Hepatocyte (in vitro differentiated cells): ENCODE measurements at regions not wholly inside any gene's neighbourhood (a gene's known extent, or its start where the extent isn't known, plus 50 kb on each side); places are given as distances from the start of the nearest gene placed in this dataset.
A peak's percentile ranks its signal among the peaks of the same experiment; 100 is the strongest.

ENCODE experiments used
- DNase-seq: peaks from one replicate; pipeline ENCODE4 v3.0.0-alpha.2; 2016; ENCODE audit warnings: low spot score
- H2AFZ ChIP-seq: fragments of 200-600 bp; sonication (generic); 2 replicates; pipeline ENCODE4 v1.6.0; 2016; ENCODE audit warnings: antibody characterized with exemption, mild to moderate bottlenecking
- H3K27ac ChIP-seq: fragments of 200-600 bp; sonication (generic); 2 replicates; pipeline ENCODE4 v1.5.1; 2016; ENCODE audit warnings: mild to moderate bottlenecking
- H3K27me3 ChIP-seq: fragments of 200-600 bp; sonication (generic); 2 replicates; pipeline ENCODE4 v1.6.1; 2016
- H3K36me3 ChIP-seq: fragments of 200-600 bp; sonication (generic); replicated peaks from 2 replicates; pipeline ENCODE4 v1.5.1; 2016; ENCODE audit warnings: low read depth; ENCODE audit not compliant: insufficient read depth
- H3K4me1 ChIP-seq: fragments of 200-600 bp; sonication (generic); 2 replicates; pipeline ENCODE4 v1.5.1; 2016; ENCODE audit warnings: mild to moderate bottlenecking, moderate library complexity; ENCODE audit not compliant: insufficient read depth
- H3K4me2 ChIP-seq: fragments of 200-600 bp; sonication (generic); 2 replicates; pipeline ENCODE4 v1.6.0; 2016
- H3K4me3 ChIP-seq: fragments of 200-600 bp; sonication (generic); 2 replicates; pipeline ENCODE4 v1.5.1; 2016; ENCODE audit warnings: mild to moderate bottlenecking
- H3K79me2 ChIP-seq: fragments of 200-600 bp; sonication (generic); 2 replicates; pipeline ENCODE4 v1.6.0; 2017; ENCODE audit warnings: mild to moderate bottlenecking
- H3K9me2 ChIP-seq: fragments of 200-600 bp; sonication (generic); replicated peaks from 2 replicates; pipeline ENCODE4 v1.6.0; 2017; ENCODE audit warnings: mild to moderate bottlenecking; ENCODE audit not compliant: insufficient read depth
- H3K9me3 ChIP-seq: fragments of 200-600 bp; sonication (generic); 2 replicates; pipeline ENCODE4 v1.5.1; 2016; ENCODE audit warnings: low read depth, mild to moderate bottlenecking
- H4K20me1 ChIP-seq: fragments of 200-600 bp; sonication (generic); 2 replicates; pipeline ENCODE4 v1.6.0; 2016; ENCODE audit warnings: mild to moderate bottlenecking; ENCODE audit not compliant: insufficient read depth, poor library complexity, severe bottlenecking
- EZH2 ChIP-seq: fragments of 200-600 bp; sonication (generic); IDR thresholded peaks from 2 replicates; pipeline ENCODE4 v1.6.1; 2016; ENCODE audit warnings: antibody characterized with exemption, mild to moderate bottlenecking, borderline replicate concordance
- EZH2phosphoT487 ChIP-seq: fragments of 200-600 bp; sonication (generic); IDR thresholded peaks from one replicate; pipeline ENCODE4 v1.6.1; 2018; ENCODE audit warnings: antibody characterized with exemption, mild to moderate bottlenecking, low read depth, moderate library complexity; ENCODE audit not compliant: unreplicated experiment, severe bottlenecking
- WGBS: methylation state at CpG from one replicate; pipeline ENCODE4 v1.1.6; 2016; ENCODE audit warnings: low lambda C conversion rate; ENCODE audit errors: missing lambda C conversion rate; 5-methylcytosine and 5-hydroxymethylcytosine counted together
- TF ChIP-seq, protein P1 (sequence below): fragments of 200-600 bp; sonication (generic); IDR thresholded peaks from 2 replicates; pipeline ENCODE4 v1.5.1; 2016; ENCODE audit warnings: antibody characterized with exemption, mild to moderate bottlenecking; ENCODE audit not compliant: poor library complexity

DNA sequence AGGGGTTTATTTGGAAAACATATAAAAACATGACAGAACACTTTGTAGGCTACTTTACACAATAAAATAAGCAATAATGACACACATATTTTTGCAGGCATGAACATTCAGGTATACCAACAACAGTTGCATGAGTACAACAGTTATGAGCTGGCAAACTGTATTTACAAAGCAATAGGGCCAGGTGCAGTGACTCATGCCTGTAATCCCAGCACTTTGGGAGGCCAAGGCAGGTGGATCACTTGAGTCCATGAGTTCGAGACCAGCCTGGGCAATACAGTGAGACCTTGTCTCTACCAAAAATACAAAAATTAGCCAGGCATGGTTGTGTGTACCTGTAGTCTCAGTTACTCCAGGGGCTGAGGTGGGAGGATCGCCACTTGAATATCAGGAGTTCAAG lies 101.1 kb downstream of the BMP4 start:
- DNase-seq = no peak
- Histone ChIP-seq H3K27me3 (no peaks in the 10 kb centered on the region), H3K4me1 (peaks cover 13% of the 10 kb centered on the region), H3K4me3 (no peak overlapping the region), H3K79me2 (no peaks in the 10 kb centered on the region), H2AFZ (no peak overlapping the region), H3K36me3 (no peaks in the 10 kb centered on the region), H3K27ac (no peak overlapping the region), H4K20me1 (no peaks in the 10 kb centered on the region), H3K9me2 (no peaks in the 10 kb centered on the region), H3K9me3 (no peaks in the 10 kb centered on the region), H3K4me2 (no peak overlapping the region)
- WGBS = 42% methylated on average over 2 of the region's 2 CpGs
- TF ChIP-seq EZH2 = no peak
- no peak for TF ChIP-seq EZH2phosphoT487
- TF ChIP-seq, protein P1, sequence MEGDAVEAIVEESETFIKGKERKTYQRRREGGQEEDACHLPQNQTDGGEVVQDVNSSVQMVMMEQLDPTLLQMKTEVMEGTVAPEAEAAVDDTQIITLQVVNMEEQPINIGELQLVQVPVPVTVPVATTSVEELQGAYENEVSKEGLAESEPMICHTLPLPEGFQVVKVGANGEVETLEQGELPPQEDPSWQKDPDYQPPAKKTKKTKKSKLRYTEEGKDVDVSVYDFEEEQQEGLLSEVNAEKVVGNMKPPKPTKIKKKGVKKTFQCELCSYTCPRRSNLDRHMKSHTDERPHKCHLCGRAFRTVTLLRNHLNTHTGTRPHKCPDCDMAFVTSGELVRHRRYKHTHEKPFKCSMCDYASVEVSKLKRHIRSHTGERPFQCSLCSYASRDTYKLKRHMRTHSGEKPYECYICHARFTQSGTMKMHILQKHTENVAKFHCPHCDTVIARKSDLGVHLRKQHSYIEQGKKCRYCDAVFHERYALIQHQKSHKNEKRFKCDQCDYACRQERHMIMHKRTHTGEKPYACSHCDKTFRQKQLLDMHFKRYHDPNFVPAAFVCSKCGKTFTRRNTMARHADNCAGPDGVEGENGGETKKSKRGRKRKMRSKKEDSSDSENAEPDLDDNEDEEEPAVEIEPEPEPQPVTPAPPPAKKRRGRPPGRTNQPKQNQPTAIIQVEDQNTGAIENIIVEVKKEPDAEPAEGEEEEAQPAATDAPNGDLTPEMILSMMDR = no peak

DNA sequence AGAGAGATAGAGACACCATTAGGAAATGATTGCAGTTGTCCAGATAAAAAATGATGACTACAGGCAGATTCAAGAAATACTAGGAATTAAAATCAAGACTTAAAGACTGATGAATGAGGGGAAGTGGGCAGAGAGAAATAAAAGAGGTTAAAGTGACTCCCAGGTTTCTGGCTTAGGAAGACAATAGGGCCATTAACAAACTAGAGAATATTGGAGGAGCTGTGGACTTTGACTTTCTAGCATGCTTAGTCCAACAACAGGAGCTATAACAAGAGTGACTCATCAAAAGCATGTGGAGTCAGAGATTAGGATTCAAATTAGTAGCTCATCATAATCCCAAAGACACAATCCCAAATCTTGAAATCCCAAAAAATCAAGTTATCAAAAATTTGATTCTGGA lies 101.5 kb downstream of the BMP4 start:
- H3K9me2 ChIP-seq = no peaks in the 10 kb centered on the region
- H3K4me3 ChIP-seq = no peak overlapping the region
- peak overlapping the region; percentile 49 for H3K27ac ChIP-seq
- DNase-seq = peak; percentile 27
- no peaks in the 10 kb centered on the region for H3K9me3 ChIP-seq
- no peaks in the 10 kb centered on the region for H3K36me3 ChIP-seq
- H3K27me3 ChIP-seq = no peaks in the 10 kb centered on the region
- no peaks in the 10 kb centered on the region for H3K79me2 ChIP-seq
- no peak overlapping the region for H2AFZ ChIP-seq
- no peak overlapping the region for H3K4me2 ChIP-seq
- H4K20me1 ChIP-seq = no peaks in the 10 kb centered on the region
- H3K4me1 ChIP-seq = peaks cover 13% of the 10 kb centered on the region
- TF ChIP-seq EZH2 = no peak
- no peak for TF ChIP-seq EZH2phosphoT487
- TF ChIP-seq, protein P1 = no peak

DNA sequence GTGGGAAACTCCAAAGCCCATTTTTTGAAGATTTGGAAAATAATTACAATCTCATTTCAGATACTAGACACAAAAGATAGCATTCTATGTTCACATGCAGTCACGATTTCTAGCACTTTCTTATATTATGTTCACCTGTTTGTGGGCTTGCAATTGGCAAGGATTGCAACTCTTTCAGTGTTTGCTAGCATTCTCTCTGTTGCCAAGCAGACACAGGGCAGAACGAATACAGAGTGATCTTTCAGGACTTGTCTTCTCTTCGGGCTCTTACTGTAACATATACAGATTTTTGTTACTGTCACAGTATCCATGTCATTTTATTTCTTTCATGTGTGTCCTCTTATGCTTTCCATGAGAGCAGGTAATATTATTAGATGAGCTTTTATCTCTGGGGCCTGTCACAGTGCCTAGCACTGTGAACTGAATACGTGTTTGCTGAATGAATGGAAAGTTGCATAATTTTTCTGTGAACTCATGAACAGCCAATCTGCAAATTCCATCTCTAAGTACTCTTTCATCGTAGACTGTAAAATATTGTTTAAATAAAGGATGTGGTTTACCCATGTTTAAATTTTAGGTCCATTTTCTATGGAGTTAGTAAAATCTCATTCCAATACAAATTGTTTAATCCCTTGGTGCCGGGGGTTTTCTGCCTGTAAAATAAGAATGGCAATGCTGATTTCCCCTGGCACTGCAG lies 105.1 kb downstream of the BMP4 start:
- Histone ChIP-seq H3K9me3 (no peaks in the 10 kb centered on the region), H3K36me3 (no peaks in the 10 kb centered on the region), H3K79me2 (no peaks in the 10 kb centered on the region), H3K27me3 (no peaks in the 10 kb centered on the region), H3K27ac (peak overlapping the region; percentile 4), H3K9me2 (no peaks in the 10 kb centered on the region), H3K4me3 (no peak overlapping the region), H4K20me1 (no peaks in the 10 kb centered on the region), H3K4me2 (no peak overlapping the region), H2AFZ (no peak overlapping the region), H3K4me1 (peaks cover 13% of the 10 kb centered on the region)
- 70% methylated on average over 6 of the region's 6 CpGs for WGBS
- TF ChIP-seq EZH2 (no peak), EZH2phosphoT487 (no peak)
- TF ChIP-seq, protein P1 = no peak
- DNase-seq = no peak
